IPS-18c (cell line): ENCODE measurements at regions not wholly inside any gene's neighbourhood (a gene's known extent, or its start where the extent isn't known, plus 50 kb on each side); places are given as distances from the start of the nearest gene placed in this dataset.
"Not testable (repeated sequence)": the region's sequence is repeated elsewhere in the genome, so short reads cannot be mapped to it uniquely, and the experiment has no call there.

Experiments used
- H3K4me3 ChIP-seq: 2 replicates; pipeline ENCODE4 v1.7.0; 2013; ENCODE audit warnings: low read depth, mild to moderate bottlenecking, low read length, moderate library complexity; ENCODE audit not compliant: insufficient read depth
- H3K9me3 ChIP-seq: one replicate; pipeline ENCODE4 v1.6.1; 2013; ENCODE audit warnings: mild to moderate bottlenecking, low read length, moderate library complexity; ENCODE audit not compliant: control insufficient read depth, insufficient read depth

GRCh38 chr16:73403291-73403690, 355.4 kb upstream of the ZFHX3 start:
- no peak overlapping the region for H3K4me3 ChIP-seq
- H3K9me3 ChIP-seq, result peaks cover 2% of the 10 kb centered on the region

GRCh38 chr16:73400951-73401350, 353.0 kb upstream of the ZFHX3 start:
- Histone ChIP-seq H3K4me3 (no peak overlapping the region), H3K9me3 (no peaks in the 10 kb centered on the region)

GRCh38 chr16:73399997-73400396, 352.1 kb upstream of the ZFHX3 start:
- Histone ChIP-seq H3K4me3 (no peak overlapping the region), H3K9me3 (no peaks in the 10 kb centered on the region)

GRCh38 chr16:73399486-73399885, 351.6 kb upstream of the ZFHX3 start:
- H3K9me3 ChIP-seq, result no peaks in the 10 kb centered on the region
- H3K4me3 ChIP-seq, result no peak overlapping the region

- H3K4me3 ChIP-seq, H3K9me3 ChIP-seq: not testable (repeated sequence)
These were observed 350.7 kb upstream of the ZFHX3 start for GRCh38 chr16:73398604-73399003.

- no peak overlapping the region for H3K4me3 ChIP-seq
- no peaks in the 10 kb centered on the region for H3K9me3 ChIP-seq
These were observed 348.6 kb upstream of the ZFHX3 start for GRCh38 chr16:73396556-73396955.

- H3K4me3 ChIP-seq, result no peak overlapping the region
These were observed 343.0 kb upstream of the ZFHX3 start for GRCh38 chr16:73390936-73391335.

GRCh38 chr16:73390491-73390890, 342.6 kb upstream of the ZFHX3 start:
- no peak overlapping the region for H3K4me3 ChIP-seq
- H3K9me3 ChIP-seq, result no peaks in the 10 kb centered on the region

More at GRCh38 chr16:73390936-73391335, 343.0 kb upstream of the ZFHX3 start:
- H3K9me3 ChIP-seq, result no peaks in the 10 kb centered on the region

GRCh38 chr16:73389085-73389484, 341.2 kb upstream of the ZFHX3 start:
- Histone ChIP-seq H3K4me3 (no peak overlapping the region), H3K9me3 (no peaks in the 10 kb centered on the region)

GRCh38 chr16:73387979-73388378, 340.1 kb upstream of the ZFHX3 start:
- no peak overlapping the region for H3K4me3 ChIP-seq

GRCh38 chr16:73385696-73386095, 337.8 kb upstream of the ZFHX3 start:
- H3K4me3 ChIP-seq, result no peak overlapping the region
- no peaks in the 10 kb centered on the region for H3K9me3 ChIP-seq

More at GRCh38 chr16:73387979-73388378, 340.1 kb upstream of the ZFHX3 start:
- no peaks in the 10 kb centered on the region for H3K9me3 ChIP-seq

- no peaks in the 10 kb centered on the region for H3K9me3 ChIP-seq
- no peak overlapping the region for H3K4me3 ChIP-seq
These were observed 336.7 kb upstream of the ZFHX3 start for GRCh38 chr16:73384506-73385089.

GRCh38 chr16:73383988-73384365, 336.0 kb upstream of the ZFHX3 start:
- no peaks in the 10 kb centered on the region for H3K9me3 ChIP-seq
- H3K4me3 ChIP-seq, result no peak overlapping the region

- Histone ChIP-seq H3K9me3 (no peaks in the 10 kb centered on the region), H3K4me3 (no peak overlapping the region)
These were observed 335.5 kb upstream of the ZFHX3 start for GRCh38 chr16:73383195-73383987.

- Histone ChIP-seq H3K9me3 (peaks cover 2% of the 10 kb centered on the region), H3K4me3 (no peak overlapping the region)
These were observed 330.5 kb upstream of the ZFHX3 start for GRCh38 chr16:73378471-73378870.

GRCh38 chr16:73371584-73372319, 323.8 kb upstream of the ZFHX3 start:
- Histone ChIP-seq H3K9me3 (no peaks in the 10 kb centered on the region), H3K4me3 (no peak overlapping the region)

GRCh38 chr16:73369851-73370250, 321.9 kb upstream of the ZFHX3 start:
- no peak overlapping the region for H3K4me3 ChIP-seq
- H3K9me3 ChIP-seq, result no peaks in the 10 kb centered on the region

- Histone ChIP-seq H3K9me3 (no peaks in the 10 kb centered on the region), H3K4me3 (no peak overlapping the region)
These were observed 320.8 kb upstream of the ZFHX3 start for GRCh38 chr16:73368715-73369114.
